Neural progenitor cell (in vitro differentiated cells): ENCODE measurements at regions not wholly inside any gene's neighbourhood (a gene's known extent, or its start where the extent isn't known, plus 50 kb on each side); places are given as distances from the start of the nearest gene placed in this dataset.

Experiments used
- DNase-seq: peaks from one replicate; pipeline ENCODE4 v3.0.0-alpha.2; 2016; ENCODE audit warnings: low spot score
- H2AFZ ChIP-seq: fragments of 200-600 bp; sonication (generic); replicated peaks from 2 replicates; pipeline ENCODE4 v1.6.1; 2016; ENCODE audit warnings: antibody characterized with exemption
- H3F3A ChIP-seq: fragments of 200-600 bp; sonication (generic); 2 replicates; pipeline ENCODE4 v1.6.1; 2016; ENCODE audit warnings: antibody characterized with exemption, low read depth
- H3K27ac ChIP-seq: fragments of 200-600 bp; sonication (generic); 2 replicates; pipeline ENCODE4 v1.5.1; 2016; ENCODE audit warnings: mild to moderate bottlenecking
- H3K27me3 ChIP-seq: fragments of 200-600 bp; sonication (generic); 2 replicates; pipeline ENCODE4 v1.6.1; 2016; ENCODE audit warnings: mild to moderate bottlenecking, moderate library complexity
- H3K36me3 ChIP-seq: fragments of 200-600 bp; sonication (generic); 2 replicates; pipeline ENCODE4 v1.5.1; 2016
- H3K4me1 ChIP-seq: fragments of 200-600 bp; sonication (generic); 2 replicates; pipeline ENCODE4 v1.6.1; 2016; ENCODE audit warnings: mixed run types
- H3K4me2 ChIP-seq: fragments of 200-600 bp; sonication (generic); 2 replicates; pipeline ENCODE4 v1.6.1; 2016
- H3K4me3 ChIP-seq: fragments of 200-600 bp; sonication (generic); 2 replicates; pipeline ENCODE4 v1.5.1; 2016
- H3K79me2 ChIP-seq: fragments of 200-600 bp; sonication (generic); 2 replicates; pipeline ENCODE4 v1.6.1; 2016; ENCODE audit warnings: low read depth
- H3K9ac ChIP-seq: fragments of 200-600 bp; sonication (generic); 2 replicates; pipeline ENCODE4 v1.6.1; 2016
- H3K9me3 ChIP-seq: fragments of 200-600 bp; sonication (generic); 2 replicates; pipeline ENCODE4 v1.5.1; 2016; ENCODE audit warnings: low read depth
- H4K20me1 ChIP-seq: fragments of 200-600 bp; sonication (generic); 2 replicates; pipeline ENCODE4 v1.6.1; 2016; ENCODE audit warnings: low read depth
- H3K27ac Mint-ChIP-seq: 3 replicates; pipeline ENCODE4 v1.8.0; 2021; ENCODE audit warnings: mixed read lengths
- H3K27me3 Mint-ChIP-seq: 2 replicates; pipeline ENCODE4 v1.8.0; 2022; ENCODE audit warnings: low read depth, mild to moderate bottlenecking, inconsistent platforms, moderate library complexity, mixed read lengths; ENCODE audit not compliant: insufficient read depth
- H3K36me3 Mint-ChIP-seq: 3 replicates; pipeline ENCODE4 v1.8.0; 2021; ENCODE audit warnings: mixed read lengths
- H3K4me1 Mint-ChIP-seq: 3 replicates; pipeline ENCODE4 v1.8.0; 2021; ENCODE audit warnings: mixed read lengths
- H3K4me3 Mint-ChIP-seq: 3 replicates; pipeline ENCODE4 v1.8.0; 2021; ENCODE audit warnings: mild to moderate bottlenecking, moderate library complexity, mixed read lengths
- H3K9me3 Mint-ChIP-seq: 3 replicates; pipeline ENCODE4 v1.8.0; 2020; ENCODE audit warnings: mixed read lengths
- EZH2 ChIP-seq: fragments of 200-600 bp; sonication (generic); IDR thresholded peaks from 2 replicates; pipeline ENCODE4 v1.6.1; 2017; ENCODE audit warnings: antibody characterized with exemption, mild to moderate bottlenecking, moderate library complexity
- EZH2phosphoT487 ChIP-seq: fragments of 200-600 bp; sonication (generic); IDR thresholded peaks from 2 replicates; pipeline ENCODE4 v1.6.1; 2017; ENCODE audit warnings: antibody characterized with exemption
- TF ChIP-seq, protein P1 (sequence below): fragments of 200-600 bp; sonication (generic); IDR thresholded peaks from 2 replicates; pipeline ENCODE4 v1.5.1; 2017; ENCODE audit warnings: antibody characterized with exemption, mild to moderate bottlenecking

DNA sequence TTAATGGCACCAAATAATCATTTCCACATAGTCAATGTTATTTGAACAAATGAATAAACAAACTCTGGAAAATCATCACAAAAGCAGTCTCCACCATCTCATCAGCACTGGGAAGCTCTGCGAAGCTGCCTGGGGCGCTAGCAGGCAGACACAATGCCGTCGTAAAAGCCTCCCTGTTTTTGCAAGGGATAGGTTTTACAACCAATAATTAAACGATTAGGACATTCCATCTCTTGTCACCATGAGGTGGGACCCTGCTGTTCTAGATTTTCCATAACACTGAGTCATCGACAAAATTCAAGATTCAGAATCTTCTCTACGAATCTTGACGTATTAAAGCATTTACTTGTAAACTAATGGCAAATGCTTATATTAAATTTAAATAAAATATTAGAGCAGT lies 172.8 kb upstream of the AKR1E2 start:
- H3K4me2 ChIP-seq = no peak overlapping the region
- no peaks in the 10 kb centered on the region for H3K27me3 ChIP-seq
- TF ChIP-seq, protein P1, sequence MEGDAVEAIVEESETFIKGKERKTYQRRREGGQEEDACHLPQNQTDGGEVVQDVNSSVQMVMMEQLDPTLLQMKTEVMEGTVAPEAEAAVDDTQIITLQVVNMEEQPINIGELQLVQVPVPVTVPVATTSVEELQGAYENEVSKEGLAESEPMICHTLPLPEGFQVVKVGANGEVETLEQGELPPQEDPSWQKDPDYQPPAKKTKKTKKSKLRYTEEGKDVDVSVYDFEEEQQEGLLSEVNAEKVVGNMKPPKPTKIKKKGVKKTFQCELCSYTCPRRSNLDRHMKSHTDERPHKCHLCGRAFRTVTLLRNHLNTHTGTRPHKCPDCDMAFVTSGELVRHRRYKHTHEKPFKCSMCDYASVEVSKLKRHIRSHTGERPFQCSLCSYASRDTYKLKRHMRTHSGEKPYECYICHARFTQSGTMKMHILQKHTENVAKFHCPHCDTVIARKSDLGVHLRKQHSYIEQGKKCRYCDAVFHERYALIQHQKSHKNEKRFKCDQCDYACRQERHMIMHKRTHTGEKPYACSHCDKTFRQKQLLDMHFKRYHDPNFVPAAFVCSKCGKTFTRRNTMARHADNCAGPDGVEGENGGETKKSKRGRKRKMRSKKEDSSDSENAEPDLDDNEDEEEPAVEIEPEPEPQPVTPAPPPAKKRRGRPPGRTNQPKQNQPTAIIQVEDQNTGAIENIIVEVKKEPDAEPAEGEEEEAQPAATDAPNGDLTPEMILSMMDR = no peak
- TF ChIP-seq EZH2 = no peak
- no peak for TF ChIP-seq EZH2phosphoT487
- no peaks in the 10 kb centered on the region for H3F3A ChIP-seq
- H3K4me3 ChIP-seq = no peak overlapping the region
- no peak overlapping the region for H3K27ac Mint-ChIP-seq
- H3K36me3 Mint-ChIP-seq = no peaks in the 10 kb centered on the region
- no peaks in the 10 kb centered on the region for H3K36me3 ChIP-seq
- no peak overlapping the region for H2AFZ ChIP-seq
- no peaks in the 10 kb centered on the region for H3K9me3 Mint-ChIP-seq
- H4K20me1 ChIP-seq = no peaks in the 10 kb centered on the region
- H3K27me3 Mint-ChIP-seq = no peaks in the 10 kb centered on the region
- no peak overlapping the region for H3K9ac ChIP-seq
- H3K4me3 Mint-ChIP-seq = no peak overlapping the region
- peaks cover 18% of the 10 kb centered on the region for H3K4me1 Mint-ChIP-seq
- no peaks in the 10 kb centered on the region for H3K9me3 ChIP-seq
- H3K79me2 ChIP-seq = no peaks in the 10 kb centered on the region
- peaks cover 39% of the 10 kb centered on the region for H3K4me1 ChIP-seq
- DNase-seq = peak; percentile 68
- H3K27ac ChIP-seq = no peak overlapping the region

DNA sequence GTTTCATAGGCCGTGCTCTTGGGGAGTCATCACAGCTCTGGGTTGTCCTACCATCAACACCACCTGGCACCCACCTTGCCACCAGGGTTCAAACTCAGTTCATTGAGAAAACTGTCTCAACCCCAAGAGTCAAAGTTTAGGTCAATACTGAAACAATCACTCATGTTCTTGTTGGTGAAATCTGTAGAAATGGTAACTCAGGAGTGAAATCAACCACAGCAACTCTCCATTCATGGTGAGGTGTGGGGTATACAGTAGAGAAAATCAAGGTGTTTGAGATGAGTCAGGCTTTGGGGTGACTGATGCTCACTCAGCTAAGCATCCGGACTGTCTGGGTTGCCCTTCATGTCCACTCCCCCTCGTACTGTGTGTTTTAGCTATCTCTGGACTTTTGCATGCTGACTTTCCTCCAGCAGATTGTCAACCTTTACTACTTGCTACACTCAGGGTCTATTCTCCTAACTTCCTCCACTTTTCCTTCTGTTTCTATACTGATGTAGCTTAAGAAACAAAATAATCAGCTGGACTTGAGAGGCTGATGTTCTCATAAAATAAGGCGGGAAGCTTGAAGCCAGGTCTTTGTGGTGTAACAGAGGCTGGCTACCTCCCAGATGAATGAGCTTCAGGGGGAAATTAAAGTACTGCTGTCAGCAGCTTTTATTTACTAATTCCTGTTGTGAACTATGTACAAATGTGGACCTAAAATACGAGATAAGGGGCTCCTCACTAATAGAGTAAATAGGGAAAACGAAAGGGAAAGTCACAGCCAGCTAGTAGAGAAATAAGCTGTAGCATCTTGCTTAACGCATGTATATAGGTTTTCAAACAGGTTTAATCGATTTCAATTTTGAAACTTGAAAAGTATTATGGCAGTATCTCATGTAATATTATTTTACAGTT lies 173.6 kb upstream of the AKR1E2 start:
- H3K36me3 Mint-ChIP-seq = no peaks in the 10 kb centered on the region
- no peak overlapping the region for H2AFZ ChIP-seq
- H3K27me3 ChIP-seq = no peaks in the 10 kb centered on the region
- H3K27me3 Mint-ChIP-seq = no peaks in the 10 kb centered on the region
- H3K9ac ChIP-seq = no peak overlapping the region
- no peak for TF ChIP-seq EZH2phosphoT487
- no peak for TF ChIP-seq EZH2
- TF ChIP-seq, protein P1 = no peak
- no peaks in the 10 kb centered on the region for H3K9me3 Mint-ChIP-seq
- no peaks in the 10 kb centered on the region for H4K20me1 ChIP-seq
- no peak overlapping the region for H3K4me3 Mint-ChIP-seq
- no peaks in the 10 kb centered on the region for H3F3A ChIP-seq
- peaks cover 22% of the 10 kb centered on the region for H3K4me1 Mint-ChIP-seq
- H3K4me1 ChIP-seq = peaks cover 42% of the 10 kb centered on the region
- H3K27ac Mint-ChIP-seq = no peak overlapping the region
- H3K79me2 ChIP-seq = no peaks in the 10 kb centered on the region
- H3K4me2 ChIP-seq = no peak overlapping the region
- no peak overlapping the region for H3K4me3 ChIP-seq
- DNase-seq = no peak
- H3K36me3 ChIP-seq = no peaks in the 10 kb centered on the region
- H3K27ac ChIP-seq = no peak overlapping the region
- no peaks in the 10 kb centered on the region for H3K9me3 ChIP-seq

DNA sequence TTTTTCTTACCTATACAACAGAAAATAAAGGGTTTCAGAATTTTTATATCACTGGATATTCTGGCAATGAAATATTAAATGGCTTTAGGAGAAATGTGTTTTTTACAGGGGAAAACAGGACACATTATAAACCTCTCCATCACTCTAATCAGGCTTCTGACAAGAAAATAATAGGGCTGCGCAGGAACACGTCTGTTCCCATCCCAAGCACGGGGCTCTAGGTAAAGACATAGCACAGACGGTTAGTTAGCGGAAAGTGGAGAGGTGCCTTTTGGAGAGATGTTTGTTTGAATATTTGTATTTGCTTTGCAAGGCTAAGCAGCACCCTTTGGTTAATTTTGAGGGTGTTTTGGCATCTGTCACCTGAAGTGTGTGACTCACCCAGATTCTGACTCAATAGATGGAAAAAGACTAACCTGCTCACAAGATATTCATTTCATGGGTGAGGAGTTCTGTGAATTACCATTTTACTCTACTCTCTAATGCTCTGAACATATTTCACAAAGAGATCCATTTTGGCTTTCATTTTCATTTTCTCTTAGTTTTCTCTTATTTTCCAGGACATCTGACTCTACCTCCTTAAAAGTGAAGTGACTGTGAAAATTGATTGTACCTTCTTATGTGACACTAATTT lies 174.5 kb upstream of the AKR1E2 start:
- Histone ChIP-seq H3K27ac (no peak overlapping the region), H3K9me3 (no peaks in the 10 kb centered on the region), H3K9ac (no peak overlapping the region), H3K79me2 (no peaks in the 10 kb centered on the region), H3F3A (no peaks in the 10 kb centered on the region), H3K36me3 (no peaks in the 10 kb centered on the region), H3K27me3 (no peaks in the 10 kb centered on the region), H2AFZ (no peak overlapping the region), H3K4me3 (no peak overlapping the region), H3K4me1 (peaks cover 50% of the 10 kb centered on the region), H4K20me1 (no peaks in the 10 kb centered on the region), H3K4me2 (no peak overlapping the region)
- no peak for DNase-seq
- Mint-ChIP-seq H3K27ac (no peak overlapping the region), H3K4me1 (peaks cover 28% of the 10 kb centered on the region), H3K9me3 (no peaks in the 10 kb centered on the region), H3K4me3 (no peak overlapping the region), H3K27me3 (no peaks in the 10 kb centered on the region), H3K36me3 (no peaks in the 10 kb centered on the region)
- TF ChIP-seq EZH2phosphoT487 (no peak), EZH2 (no peak)
- TF ChIP-seq, protein P1 = no peak
